ENCODE measurements at regions not wholly inside any gene's neighbourhood (a gene's known extent, or its start where the extent isn't known, plus 50 kb on each side); places are given as distances from the start of the nearest gene placed in this dataset.

- TF ChIP-seq CUX1 (IDR thresholded peaks at IDR 0.05; ENCODE audit: insufficient replicate concordance, low read depth, low read length) = no peak
- TF ChIP-seq E2F8 (IDR thresholded peaks at IDR 0.05; ENCODE audit: low read depth, partially characterized antibody) = no peak
- no peak for TF ChIP-seq SREBF1 (IDR thresholded peaks at IDR 0.05; ENCODE audit: low read length)
- no peak for TF ChIP-seq BMI1 (IDR thresholded peaks at IDR 0.05; ENCODE audit: borderline replicate concordance)
- TF ChIP-seq CHD4 (IDR thresholded peaks at IDR 0.05) = no peak
- TF ChIP-seq KDM1A (IDR thresholded peaks at IDR 0.05; ENCODE audit: borderline replicate concordance) = no peak
Measured at GRCh38 chr11:69891421-69892236, 72.4 kb upstream of the FGF3 start (continued).

Measured in GM12878 (cell line).